ENCODE measurements at regions not wholly inside any gene's neighbourhood (a gene's known extent, or its start where the extent isn't known, plus 50 kb on each side); places are given as distances from the start of the nearest gene placed in this dataset.

DNA sequence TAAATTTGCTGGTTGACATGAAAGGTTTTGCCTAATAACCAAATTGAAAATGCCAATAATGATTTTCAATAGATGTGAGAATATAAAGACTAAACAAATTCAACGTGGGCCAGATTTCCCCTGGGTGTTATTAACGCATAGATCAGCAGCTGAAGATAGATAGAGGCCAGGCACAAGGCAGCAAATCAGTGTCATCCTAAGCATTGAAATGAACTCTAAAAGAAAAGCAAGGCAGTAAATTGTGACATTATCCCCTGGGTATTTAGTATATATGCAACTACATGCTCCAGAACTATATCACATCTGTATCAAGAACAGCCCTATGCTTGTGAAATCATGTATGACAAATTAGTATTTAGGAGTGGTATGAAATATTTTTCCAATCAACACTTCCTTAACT, 167.1 kb upstream of the EPHA3 start:
- DNase-seq (ENCODE audit: low spot score), result no peak

DNA sequence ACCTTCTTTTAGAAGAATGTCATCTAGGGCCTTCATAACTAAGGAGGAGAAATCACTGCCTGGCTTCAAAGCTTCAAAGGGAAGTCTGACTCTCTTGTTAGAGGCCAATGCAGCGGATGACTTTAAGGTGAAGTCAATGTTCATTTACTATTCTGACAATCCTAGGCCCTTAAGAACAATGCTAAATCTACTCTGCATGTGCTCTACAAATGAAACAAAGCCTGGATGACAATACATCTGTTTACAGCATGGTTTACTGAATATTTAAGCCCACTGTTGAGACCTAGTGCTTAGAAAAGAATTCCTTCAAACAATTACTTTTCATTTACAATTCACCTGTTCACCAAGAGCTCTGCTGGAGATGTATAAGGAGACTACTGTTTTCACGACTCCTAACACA, 160.4 kb upstream of the EPHA3 start:
- DNase-seq (ENCODE audit: low spot score), result no peak

DNA sequence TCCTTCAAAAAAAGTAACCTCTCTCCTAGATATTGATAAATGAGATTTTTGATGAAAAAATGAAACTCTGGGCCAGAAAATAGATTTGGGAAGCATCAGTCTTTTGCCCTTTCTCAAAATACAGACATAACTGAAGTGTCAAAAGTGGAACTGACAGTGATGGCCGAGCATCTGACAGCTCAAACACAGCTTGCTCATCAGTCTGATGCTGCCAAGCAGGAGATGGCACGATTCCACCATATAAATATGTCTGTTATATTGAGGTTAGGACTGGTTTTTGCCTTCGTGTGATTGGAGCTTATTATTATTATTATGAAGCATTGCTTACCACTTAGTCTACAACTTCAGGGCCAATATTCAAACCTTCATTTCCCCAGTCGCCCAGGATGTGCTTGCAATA, 152.6 kb upstream of the EPHA3 start:
- no peak for DNase-seq (ENCODE audit: low spot score)

DNA sequence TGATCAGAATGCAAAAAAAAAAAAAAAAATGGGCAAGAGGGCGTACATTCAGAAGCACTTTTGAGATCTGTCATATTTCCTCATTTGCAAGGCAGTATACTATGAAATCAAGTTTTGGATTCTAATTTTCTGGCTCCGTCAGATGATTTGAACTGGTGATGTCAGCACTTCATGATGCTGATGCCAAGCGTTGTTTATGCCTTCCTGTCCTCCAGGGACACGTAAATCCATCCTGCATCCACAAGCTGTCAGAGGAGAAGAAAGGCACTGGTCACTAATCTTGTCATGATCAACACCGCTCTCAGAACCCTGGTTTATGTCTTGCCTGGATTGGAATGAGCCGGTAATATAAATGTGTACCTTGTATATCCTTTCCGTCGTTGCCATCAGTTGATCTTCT, 152.1 kb upstream of the EPHA3 start:
- DNase-seq (ENCODE audit: low spot score), result no peak

DNA sequence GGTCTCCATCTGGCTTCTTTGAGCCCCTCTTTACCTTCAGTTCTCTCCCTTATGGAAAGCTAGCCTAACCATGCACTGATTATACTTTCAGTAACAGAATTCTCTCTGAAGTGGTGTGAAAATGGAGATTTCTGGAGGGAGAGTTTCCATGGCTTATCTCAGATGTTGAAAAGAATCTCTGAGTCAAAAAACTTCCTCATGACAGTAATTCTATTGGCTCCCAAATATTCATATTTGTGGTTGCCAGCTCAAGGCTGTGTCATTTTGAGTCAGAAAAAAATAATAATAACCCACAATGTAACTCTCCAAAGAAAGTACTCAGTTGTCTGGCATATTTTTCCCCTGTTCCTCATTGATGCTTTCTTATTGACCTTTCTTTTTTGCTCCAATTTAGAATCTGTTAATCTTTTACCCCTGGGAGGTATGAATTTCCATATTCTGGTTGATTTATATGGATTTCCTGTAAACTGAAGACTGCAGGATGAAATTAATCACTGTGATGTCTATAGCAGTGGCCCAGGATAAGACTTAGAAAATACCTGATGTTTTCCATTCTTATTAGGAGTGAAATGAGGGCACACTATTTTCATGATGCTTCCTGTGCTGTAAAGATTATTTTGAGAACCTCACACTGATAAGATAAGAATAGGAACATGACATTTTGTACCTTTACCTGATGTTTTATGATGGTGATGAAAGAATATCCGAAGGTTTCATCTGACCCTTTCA, 149.5 kb upstream of the EPHA3 start:
- no peak for DNase-seq (ENCODE audit: low spot score)

DNA sequence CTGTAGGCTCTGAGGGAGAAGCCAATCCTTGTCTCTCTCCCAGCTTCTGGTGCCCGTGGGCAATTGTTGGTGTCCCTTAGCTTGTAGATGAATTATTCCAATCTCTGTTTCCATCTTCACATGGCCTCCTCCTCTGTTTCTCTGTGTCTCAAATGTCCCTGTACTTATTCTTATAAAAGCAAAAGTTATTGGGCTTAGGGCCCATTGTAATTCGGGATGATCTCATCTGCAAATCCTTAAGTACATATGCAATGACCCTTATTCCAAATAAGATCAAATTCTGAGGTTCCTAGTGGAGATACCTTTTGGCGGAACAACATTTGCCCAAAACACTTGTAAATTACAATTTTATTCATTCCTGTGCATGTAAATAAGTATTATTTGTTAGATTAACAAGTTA, 147.4 kb upstream of the EPHA3 start:
- no peak for DNase-seq (ENCODE audit: low spot score)

DNA sequence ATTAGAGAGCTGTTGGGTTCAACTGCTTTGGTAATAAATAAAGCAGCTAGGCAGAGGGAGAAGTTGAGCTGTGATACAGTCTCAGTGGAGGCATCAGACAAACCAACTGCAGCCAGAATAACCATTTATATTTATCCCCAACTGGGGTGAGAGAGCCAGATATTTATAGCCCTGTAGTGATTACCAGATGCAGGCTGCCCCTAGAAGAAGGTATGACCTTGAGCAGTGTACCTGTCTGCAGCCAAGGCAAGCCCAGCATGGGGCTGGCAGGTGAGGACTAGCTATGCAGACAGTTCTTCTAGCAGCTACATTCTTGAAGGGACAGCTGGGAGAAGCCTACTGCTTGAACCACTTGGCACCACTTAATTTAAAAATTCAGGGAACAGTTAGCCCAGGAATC, 144.4 kb upstream of the EPHA3 start:
- no peak for DNase-seq (ENCODE audit: low spot score)

DNA sequence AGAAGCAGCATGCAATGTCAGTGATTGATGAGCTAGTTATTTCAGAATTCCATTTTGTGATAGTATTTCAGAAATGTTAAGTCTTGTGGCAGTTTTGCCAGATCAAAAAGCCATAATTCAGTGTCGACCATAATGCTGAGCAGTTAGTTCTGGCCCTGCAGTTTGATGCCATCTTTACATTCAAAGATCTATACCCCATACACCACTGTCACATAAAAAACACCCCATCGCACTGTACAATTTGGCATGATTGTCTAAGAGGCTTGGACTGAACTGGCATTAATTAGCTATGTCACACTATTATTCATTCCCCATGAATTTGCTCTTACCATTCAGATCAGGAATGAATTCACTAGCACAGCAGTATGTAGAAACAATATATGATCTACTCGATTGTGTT, 127.7 kb upstream of the EPHA3 start:
- DNase-seq (ENCODE audit: low spot score), result no peak

DNA sequence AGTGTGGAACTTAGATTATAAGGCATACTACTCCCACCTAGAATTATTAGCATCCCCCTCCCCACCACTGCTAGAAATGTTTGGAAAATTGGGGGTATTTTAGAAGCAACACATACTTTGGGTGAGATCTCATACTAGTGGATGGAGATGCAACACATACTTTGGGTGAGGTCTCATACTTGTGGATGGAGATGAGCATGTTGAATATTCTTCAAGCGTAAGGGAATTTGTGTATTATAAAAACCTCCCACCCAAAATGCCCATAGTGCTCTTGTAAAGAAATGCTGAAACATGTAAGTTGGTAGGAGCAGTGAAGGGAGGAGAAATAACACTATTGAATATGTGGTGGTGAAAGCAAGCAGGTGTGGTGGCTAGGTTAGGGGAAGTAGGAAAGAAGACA, 124.0 kb upstream of the EPHA3 start:
- DNase-seq (ENCODE audit: low spot score), result no peak

DNA sequence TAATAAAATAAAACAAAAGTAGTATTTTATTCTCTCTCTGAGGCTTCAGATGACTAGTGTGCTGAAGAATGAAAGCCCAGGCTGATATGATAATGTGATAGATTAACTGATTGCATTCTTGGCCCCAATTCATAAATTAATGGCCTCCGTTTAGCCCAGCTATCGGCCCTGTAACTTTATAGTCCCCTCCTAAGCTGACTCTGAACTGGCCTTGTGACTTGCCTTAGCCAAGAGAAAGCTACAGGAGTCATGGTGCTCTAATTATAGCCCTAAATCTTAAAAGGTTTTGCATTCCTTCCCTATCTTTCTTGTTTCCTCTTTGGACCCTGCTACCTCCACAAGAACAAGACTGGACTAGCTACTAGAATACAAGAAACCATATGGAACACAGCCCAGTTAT, 123.2 kb upstream of the EPHA3 start:
- no peak for DNase-seq (ENCODE audit: low spot score)

DNA sequence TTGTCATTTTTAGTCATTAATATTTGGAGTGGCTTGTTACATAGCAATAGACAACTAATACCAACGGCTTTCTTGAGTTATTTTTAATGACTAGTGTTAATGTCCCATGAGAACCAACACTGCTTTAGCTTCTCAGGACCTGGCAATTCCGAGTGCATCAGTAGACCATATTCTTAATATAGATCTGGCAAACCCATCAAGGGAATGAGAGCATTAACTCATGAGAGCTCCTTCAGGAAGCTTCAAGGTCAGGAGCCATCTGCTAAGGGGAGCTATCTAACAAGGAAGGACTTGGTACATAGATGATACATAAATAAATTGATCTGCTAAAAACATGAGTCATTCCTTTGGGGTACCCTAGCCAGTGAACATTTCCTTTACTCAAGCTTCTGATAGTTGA, 122.6 kb upstream of the EPHA3 start:
- no peak for DNase-seq (ENCODE audit: low spot score)

DNA sequence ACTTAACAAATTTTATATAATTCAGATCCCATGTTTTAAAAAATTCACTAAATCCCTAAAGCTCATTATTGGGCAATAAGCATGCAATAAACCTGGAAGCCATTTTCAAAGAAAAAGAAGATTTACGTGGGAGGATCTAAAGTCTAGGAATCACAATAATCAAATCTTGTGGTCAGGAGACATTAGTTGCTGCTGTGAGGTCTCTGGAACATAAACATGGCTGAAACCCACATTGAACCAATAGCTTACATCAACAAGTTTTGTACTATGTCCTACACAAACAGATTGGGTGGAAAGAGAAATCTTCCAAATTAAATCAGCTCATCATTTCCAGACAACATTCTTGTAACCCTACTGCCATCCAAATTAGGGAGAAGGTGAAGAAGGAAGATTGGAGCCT, 121.9 kb upstream of the EPHA3 start:
- no peak for DNase-seq (ENCODE audit: low spot score)

DNA sequence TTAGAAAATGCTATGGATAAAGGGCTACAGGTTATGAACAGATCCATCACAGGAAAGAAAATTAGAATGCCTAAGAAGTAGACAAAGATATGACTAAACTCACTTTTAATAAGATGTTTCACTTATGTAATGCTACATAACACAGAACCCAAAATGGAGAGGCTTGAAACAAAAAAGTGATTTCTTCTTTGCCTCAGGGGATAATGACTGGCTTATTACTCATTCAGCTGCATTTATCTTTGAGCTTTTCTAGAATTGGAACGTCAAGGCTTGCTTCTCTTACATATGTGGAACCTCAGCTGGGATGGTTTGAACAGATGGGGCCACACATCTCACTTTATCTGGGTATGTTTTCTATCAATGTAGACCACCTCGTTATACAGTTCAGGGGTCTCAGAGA, 120.6 kb upstream of the EPHA3 start:
- DNase-seq (ENCODE audit: low spot score), result no peak

DNA sequence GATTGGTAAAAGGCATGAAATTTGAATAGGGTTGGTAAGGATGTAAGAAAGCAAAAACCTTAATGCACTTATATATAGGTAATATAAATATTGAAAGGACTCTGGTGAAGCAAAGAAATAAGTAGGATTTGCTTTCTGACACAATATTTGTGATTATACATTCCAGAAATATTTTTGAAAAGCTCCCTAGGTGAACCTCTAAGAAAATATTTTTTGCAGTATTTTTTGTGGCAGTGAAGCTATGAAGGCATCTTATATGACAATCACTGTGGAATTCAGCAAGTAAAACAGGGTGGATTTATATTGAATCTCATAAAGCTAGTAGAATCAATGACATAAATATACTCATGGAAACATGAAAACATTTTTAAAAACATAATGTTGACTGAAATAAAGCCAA, 119.6 kb upstream of the EPHA3 start:
- DNase-seq (ENCODE audit: low spot score), result no peak

DNA sequence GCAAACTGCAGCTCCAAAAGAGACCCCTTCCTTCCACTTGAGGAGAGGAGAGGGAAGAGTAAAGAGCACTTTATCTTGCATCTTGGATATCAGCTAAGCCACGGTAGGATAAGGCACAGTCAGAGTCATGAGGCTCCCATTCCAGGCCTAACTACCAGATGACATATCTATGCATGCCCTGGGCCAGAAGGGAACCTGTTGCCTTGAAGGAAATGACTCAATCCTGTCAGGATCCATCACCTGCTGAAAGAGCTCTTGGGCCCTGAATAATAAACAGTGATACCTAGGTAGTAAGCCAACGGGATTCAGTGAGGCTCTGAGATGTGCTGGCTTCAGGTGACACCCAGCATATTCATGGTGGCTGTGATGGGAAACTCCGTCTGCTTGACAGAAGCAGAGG, 118.5 kb upstream of the EPHA3 start:
- no peak for DNase-seq (ENCODE audit: low spot score)

DNA sequence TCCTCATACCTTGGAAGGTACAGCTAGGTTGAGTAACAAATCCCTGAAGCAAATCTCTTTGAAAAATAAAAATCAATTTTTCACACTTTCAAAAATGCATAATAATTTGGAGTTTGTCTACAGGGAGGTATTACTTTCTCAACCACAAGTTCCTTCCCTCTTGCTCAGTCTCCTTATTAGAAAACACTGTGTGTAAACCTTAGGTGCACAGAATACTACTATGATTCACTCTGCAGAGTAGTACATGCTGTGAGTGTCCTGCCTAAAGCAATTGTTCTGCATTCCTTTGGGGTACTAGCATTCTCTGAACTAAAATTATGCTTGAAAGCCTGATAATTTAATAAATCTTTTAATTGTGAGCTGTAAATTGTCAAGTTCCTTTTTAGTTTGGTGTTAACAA, 115.9 kb upstream of the EPHA3 start:
- DNase-seq (ENCODE audit: low spot score), result no peak

DNA sequence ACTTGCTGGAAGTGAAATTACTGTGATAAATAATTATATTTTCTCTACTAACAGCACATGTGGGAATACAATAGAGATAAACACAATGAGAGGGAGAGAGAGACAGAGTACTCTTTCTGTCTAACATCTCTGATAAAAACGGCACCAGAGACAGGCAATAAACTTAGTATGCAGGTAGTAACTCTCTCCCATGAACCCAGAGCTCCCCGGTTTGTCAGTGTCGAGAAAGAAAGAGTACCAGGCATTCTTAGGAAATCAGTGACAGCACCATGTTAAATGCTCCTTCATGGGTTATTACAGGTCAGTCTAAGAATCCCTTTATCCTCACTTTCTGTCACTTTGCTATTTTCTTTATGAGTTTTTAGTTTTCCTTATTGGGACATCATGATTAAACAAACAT, 110.7 kb upstream of the EPHA3 start:
- no peak for DNase-seq (ENCODE audit: low spot score)

DNA sequence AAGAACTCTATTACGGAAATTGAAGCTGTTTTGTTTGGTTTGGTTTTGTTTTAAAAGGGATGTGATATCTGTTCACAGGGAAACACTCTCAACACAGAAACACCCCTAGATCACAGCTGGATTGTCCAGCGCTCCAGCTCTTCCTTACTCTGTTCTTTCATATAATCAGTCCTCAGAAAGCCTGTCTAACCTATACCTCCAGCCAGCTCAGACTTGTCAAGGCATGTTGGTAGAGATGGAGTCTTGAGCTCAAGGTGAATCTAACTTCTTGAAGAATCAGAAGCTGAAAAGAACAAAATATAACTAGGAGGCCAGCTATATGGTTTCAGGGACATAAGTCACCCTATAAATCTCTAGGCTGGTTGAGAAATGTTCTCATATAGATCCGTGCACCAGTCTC, 110.2 kb upstream of the EPHA3 start:
- DNase-seq (ENCODE audit: low spot score), result no peak

DNA sequence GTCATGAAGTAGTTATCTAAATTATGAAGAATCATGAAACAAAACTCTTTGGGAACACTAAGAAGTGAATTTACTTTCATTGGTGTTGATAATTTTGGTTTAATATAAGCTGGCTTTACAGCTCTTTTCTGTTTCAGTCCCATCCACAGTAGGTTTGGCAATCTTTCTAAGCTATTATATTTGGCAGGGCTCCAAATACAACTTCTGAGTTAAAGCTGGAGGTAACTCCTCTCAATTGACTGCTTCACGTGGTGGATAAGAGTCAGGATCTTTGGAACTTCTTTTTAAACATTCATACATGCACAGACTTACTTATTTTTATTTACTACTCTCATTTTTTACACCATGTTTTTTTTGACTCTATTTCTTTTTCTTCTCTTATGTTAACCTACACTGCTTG, 106.5 kb upstream of the EPHA3 start:
- no peak for DNase-seq (ENCODE audit: low spot score)

DNA sequence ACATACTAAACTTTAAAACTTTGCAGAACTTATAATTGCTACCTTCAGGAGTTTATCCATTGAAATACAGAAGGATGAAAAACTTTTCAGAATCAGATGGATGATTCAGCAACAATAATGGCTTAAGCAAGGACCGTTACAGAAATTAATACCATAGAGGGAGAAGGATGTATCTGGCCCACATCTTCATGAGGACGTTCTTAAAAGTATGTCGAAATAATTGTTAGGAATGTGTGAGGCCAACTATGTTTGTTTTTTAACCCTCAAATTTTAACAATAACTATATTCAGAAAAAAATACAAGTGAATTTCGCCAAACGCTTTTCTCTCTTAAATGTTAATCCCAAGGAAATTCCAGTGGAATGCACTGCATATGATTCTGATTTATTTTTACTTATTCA, 105.2 kb upstream of the EPHA3 start:
- DNase-seq (ENCODE audit: low spot score), result no peak

DNA sequence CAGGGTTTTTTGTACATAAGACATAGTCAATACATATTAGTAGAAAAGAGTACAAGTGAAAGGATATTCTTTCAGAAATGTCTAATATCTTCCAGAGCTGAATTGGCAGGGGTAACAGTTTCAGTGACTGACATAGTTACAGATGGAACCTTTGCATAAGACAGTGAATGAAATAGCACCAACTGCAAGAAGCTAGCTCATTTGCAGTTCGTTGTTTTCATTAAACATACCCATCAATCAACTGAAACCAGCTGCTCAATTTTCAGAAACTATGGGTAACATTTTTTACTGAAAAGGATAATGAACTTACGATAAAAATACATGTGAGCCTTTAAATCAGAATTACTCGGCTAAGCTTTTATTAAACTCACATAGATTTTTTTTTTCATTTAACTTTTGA, 93.9 kb upstream of the EPHA3 start:
- no peak for DNase-seq (ENCODE audit: low spot score)

DNA sequence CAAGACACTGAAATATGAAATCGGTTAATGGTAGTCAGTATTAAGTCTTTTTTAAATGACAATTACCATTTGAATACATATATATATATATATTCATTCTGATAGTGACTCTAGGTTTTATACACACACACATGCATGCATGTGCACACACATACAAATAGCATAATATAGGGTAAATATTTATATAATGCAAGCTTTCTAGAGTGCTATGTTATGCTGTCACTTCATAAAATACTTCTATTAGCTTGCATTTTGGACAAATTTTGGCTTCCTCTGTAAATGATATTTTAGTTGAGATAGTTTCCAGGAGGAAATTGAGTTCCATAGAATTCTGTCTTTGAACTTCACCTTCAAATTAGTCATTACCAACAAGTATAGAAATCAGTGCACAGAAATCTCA, 89.9 kb upstream of the EPHA3 start:
- no peak for DNase-seq (ENCODE audit: low spot score)

DNA sequence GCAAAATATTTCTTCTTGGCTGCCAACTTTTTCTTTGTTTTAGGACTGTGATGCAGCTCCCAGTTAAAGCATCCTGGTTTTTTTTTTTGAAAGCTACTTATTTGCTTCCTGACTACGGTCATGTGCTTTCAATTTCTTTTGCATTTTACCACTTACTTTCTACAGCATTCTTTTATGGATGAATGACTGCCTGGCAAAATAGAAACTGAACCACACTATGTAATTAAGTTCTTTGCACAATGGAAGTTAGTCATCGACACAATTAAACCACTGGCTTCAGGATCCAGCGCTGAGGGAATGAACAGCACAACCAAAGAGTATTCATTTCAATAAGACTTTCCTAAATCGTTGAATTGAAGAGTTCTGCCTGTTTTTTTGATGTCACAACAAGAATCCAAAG, 82.2 kb upstream of the EPHA3 start:
- DNase-seq (ENCODE audit: low spot score), result no peak

DNA sequence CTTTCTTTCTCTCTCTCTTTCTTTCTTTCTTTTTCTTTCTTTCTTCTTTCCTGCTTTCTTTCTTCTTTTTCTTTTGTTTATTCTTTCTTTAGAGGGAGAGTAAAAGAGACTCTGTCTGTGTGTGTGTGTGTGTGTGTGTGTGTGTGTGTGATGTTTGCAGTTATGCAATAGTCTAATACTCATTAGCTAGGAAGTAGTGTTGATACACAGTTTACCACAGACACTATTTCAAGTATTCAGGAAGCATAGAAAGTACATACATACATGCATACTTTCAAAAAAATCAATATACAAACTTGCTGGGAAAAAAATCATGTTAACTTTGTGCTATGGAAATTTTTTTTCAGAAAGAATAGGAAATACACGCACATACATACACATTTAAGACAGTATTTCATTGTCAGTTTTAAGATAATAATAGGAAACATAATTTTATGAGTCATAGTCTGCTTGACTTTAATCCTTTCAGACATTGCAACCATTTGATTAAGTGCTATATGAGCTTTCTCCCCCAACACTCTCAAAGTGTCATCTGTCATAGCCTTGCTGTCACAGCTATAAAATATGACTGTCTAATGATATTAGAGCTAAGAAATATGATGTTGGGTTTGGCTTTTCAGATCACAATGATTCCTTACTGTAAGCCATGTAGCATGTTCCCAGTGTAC, 74.9 kb upstream of the EPHA3 start:
- DNase-seq (ENCODE audit: low spot score), result no peak

Measured in SK-N-DZ (cell line).